Dermis microvascular lymphatic vessel endothelial cell (primary cell): ENCODE measurements at regions not wholly inside any gene's neighbourhood (a gene's known extent, or its start where the extent isn't known, plus 50 kb on each side); places are given as distances from the start of the nearest gene placed in this dataset.
A peak's percentile ranks its signal among the peaks of the same experiment; 100 is the strongest.

Experiments
- DNase-seq, 2 donors: peaks; one replicate each; pipeline versions ENCODE4 v3.0.0 to v3.0.0-alpha.2; 2010; ENCODE audit warnings: low read depth in 2 of 2

GRCh38 chr1:30295266-30295665 is 428.1 kb downstream of the MATN1 start:
- no peak for DNase-seq

GRCh38 chr1:30294508-30294907 is 428.9 kb downstream of the MATN1 start:
- DNase-seq = no peak

- DNase-seq = no peak
Measured at GRCh38 chr1:30292451-30292850, 430.9 kb downstream of the MATN1 start.

DNA sequence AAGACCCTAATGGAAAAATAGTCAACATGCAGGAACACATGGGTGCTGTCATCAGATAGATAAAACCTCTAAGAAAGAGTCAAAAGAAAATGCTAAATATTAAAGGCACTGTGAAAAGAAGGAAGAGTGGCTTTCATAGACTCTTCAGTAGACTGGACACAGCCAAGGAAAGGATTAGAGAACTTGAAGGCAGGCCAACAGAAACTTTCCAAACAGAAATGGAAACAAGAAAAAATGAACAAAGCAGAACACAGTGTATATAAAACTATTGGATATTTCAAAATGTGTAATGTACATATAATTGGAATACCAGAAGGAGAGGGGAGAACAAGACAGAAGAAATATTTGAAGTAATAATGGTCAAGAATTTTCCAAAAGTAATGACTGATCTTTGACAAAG is 431.9 kb downstream of the MATN1 start:
- no peak for DNase-seq

- DNase-seq = no peak
Measured at GRCh38 chr1:30290581-30290980, 432.8 kb downstream of the MATN1 start.

DNA sequence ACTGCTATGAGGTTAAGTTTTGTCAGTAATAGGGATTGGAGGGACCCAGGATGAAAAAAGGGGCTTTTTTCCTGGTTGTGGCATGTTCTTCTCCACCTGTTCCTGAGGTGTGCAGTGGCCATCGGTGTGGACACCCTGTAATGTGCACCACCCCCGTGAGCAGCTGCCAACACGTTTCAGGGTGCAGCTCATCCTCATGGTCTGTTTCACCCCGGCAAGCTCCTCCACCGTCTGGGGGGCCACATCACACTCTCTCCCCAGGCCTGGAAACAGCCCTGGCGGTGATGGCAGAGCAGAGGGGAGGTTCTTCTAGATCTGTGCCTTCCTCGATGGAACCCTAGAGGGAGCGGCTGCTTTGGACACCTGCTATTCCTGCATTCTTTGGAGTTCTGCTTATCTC is 435.4 kb downstream of the MATN1 start:
- no peak for DNase-seq

DNA sequence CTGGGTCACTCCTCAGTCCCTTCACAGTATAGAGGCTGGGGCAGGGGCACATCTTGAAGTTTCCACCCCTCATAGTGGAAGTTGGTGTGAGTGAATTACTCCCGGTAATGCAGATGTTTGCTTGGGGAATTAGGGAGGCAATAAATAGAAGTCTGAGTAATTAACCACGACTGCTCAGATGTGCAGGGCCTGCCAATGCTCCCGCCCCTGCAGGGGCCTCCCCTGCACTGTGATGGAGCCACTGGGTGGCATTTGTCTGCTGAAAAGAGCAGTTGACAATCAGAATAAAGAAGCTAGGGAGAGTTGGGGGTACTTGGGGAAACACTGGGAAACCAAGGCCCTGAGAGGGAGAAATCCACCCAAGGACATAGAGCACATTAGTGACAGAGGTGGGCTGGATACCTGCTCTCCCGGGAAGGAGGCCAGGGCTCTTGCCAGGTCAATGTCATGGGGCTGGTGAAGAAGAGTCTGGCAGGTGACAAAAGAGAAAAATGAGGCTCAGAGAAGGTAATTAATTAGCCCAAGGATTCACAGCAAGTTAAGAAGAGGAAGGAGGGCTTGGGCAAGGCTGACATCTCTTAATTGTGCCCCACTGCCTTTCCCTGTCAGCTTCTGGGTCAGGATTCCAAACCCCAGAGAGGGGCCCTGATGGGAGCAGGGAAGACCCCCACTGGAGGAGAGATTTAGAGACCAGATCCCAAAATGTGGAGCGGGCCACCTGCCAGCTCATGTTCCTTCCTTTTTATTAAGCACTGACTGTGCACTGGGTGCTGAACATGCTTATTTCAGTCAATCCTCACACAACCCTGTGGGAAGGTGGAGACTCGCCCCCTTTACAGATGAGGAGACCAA is 436.2 kb downstream of the MATN1 start:
- no peak for DNase-seq

GRCh38 chr1:30286241-30286987 is 437.0 kb downstream of the MATN1 start:
- DNase-seq = no peak

GRCh38 chr1:30285501-30285932 is 437.9 kb downstream of the MATN1 start:
- no peak for DNase-seq

DNA sequence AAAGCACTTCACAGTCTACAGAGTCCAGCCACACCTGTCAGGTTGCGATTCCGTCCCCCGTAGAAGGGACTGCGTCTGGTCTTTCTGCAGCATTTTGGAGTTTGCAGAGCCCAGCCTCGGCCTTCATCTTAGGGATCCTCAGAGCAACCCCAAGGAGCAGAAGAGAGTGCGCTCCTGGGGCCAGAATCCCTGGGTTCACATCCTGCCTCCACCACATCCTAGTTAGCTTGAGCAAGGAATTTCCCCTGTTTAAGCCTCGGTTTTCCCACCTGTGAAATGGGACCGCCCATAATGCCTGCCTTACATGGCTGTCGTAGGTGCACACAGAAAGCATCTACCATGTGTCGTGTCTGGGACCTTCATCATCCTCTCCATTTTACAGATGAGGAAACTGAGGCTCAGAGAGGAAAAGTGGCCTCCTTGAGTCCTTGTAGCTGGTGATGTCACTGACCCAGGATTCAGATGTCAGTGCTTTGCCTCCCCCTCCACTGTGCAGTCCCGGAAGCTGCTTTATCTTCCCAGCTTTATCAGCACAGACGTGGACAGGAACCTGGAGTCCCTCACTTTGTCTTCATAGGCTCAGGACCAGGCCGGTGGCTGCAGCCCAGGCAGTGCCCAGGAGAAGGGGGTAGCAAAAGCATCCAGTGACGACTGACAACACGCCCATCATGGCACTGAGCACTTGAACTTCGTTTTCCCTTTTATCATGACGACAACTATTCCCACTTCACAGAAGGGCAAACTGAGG is 438.5 kb downstream of the MATN1 start:
- no peak for DNase-seq

GRCh38 chr1:30284226-30284625 is 439.2 kb downstream of the MATN1 start:
- no peak for DNase-seq

DNA sequence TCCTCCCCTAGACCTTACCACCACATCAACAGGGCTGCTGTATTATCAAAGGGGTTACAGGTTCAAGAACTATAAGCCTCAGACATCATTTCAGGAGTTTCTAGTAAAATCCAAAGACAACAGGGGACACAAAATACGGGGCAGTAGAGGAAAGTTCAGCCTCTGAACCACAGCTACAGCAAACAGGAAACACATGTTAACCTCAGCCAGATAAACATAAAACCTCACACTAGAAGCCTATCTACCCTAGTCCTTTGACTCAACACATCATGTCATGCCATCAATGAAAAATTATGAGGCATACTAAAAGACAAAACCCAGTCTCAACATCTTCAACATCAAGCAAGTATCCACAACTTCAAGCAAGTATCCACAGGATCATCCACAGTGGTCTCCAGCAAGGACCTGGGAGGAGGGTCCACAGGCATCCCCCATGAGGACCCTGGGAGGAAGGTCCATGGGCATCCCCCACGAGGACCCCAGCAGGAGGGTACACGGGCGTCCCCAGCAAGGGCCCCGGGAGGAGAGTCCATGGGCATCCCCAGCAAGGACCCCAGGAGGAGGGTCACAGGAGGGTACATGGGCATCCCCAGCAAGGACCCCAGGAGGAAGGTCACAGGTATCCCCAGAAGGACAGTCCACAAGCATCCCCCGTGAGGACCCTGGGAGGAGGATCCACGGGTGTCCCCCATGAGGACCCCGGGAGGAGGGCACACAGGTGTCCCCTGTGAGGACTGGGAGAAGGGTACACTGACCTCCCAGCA is 440.0 kb downstream of the MATN1 start:
- DNase-seq = peak in 1 of 2 donors; percentile 3

- DNase-seq = no peak
Measured at GRCh38 chr1:30280572-30280971, 442.8 kb downstream of the MATN1 start.

GRCh38 chr1:30277911-30278310 is 445.5 kb downstream of the MATN1 start:
- DNase-seq = no peak

- DNase-seq = no peak
Measured at GRCh38 chr1:30277415-30277814, 446.0 kb downstream of the MATN1 start.

DNA sequence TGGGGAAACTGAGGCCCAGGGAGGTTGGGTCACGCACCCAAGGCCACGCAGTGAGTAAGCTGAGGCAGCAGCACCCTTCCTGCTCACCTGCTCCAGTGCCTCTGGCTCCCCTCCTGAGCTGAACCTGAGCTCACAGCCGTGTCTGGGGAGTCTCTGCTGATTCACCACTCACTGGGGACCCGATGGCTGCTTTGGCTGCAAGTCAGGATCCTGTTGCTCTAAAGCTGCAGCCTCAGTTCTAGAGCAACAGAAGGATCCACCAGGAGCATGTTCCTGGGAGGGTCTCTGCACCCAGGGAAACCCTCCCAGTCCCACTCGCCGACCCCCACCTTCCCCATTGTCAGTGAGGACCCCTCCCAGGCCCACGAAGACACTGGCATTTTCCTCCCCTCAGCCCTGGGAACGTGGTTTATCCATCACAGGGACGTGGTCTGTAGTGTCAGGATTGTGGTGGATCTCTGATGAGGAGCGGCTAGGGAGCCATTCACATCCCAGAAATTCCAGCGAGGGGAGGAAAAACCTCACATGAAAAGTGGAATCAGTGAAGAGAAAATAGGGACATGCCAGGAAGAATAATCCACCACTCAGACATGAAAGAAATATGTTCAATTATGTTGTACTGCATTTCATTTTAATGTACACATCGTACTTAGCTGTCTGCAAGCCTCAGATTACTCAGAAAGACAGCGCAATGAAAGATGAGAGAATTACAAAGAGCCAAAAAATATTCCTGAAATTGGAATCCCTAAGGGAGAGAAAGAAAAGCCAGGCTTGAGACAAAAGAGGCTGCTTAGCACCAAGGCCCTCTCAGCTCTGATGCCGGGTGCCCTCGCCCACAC is 447.2 kb downstream of the MATN1 start:
- no peak for DNase-seq

- no peak for DNase-seq
Measured at GRCh38 chr1:30274976-30275621, 448.3 kb downstream of the MATN1 start.

- DNase-seq = no peak
Measured at GRCh38 chr1:30274173-30274970, 449.0 kb downstream of the MATN1 start.

- DNase-seq = no peak
Measured at GRCh38 chr1:30273456-30273855, 449.9 kb downstream of the MATN1 start.
